Endothelial cell of umbilical vein (primary cell): ENCODE measurements at regions not wholly inside any gene's neighbourhood (a gene's known extent, or its start where the extent isn't known, plus 50 kb on each side); places are given as distances from the start of the nearest gene placed in this dataset.

ENCODE experiments used
- BruUV-seq: library from RNA; stranded (reverse); fragments of 400-500 nt; replicated peaks from 2 replicates; lab custom pipeline; 2021; lab: Mats Ljungman, UMichigan
- CTCF ChIA-PET: fragments of 300-600, 350-600 bp; sonication (Branson Sonifier 250); formaldehyde crosslinking; loops from one replicate; lab custom pipeline; 2021; ENCODE audit warnings: antibody characterized with exemption, inconsistent platforms; lab: Charles Lee
- POLR2A ChIA-PET: fragments of 300-600, 350-600 bp; sonication (Branson Sonifier 250); formaldehyde crosslinking; loops from one replicate; lab custom pipeline; 2021; ENCODE audit warnings: antibody characterized with exemption, inconsistent platforms; lab: Charles Lee
- DNase-seq: peaks from one replicate; pipeline ENCODE4 v3.0.0-alpha.2; 2011; ENCODE audit warnings: low read depth, low spot score
- FAIRE-seq: peaks from 2 replicates; lab custom pipeline; 2011; peaks lifted over from hg19 to GRCh38; lab: Jason Lieb, UNC
- H2AFZ ChIP-seq: 2 replicates; pipeline ENCODE4 v1.6.0; 2012; ENCODE audit warnings: low read depth, low read length, control low read depth, inconsistent platforms
- H3K27ac ChIP-seq: 2 replicates; pipeline ENCODE4 v1.5.1; 2011; ENCODE audit warnings: low read depth, mild to moderate bottlenecking, control low read depth, low read length, moderate library complexity; ENCODE audit not compliant: insufficient read depth
- H3K27me3 ChIP-seq, 2 experiments: 2 replicates each; pipeline versions ENCODE4 v1.6.0 to v1.6.1; 2011; ENCODE audit warnings: low read length in 2 of 2, mixed read lengths in 1 of 2; ENCODE audit not compliant: control insufficient read depth in 2 of 2, insufficient read depth in 2 of 2
- H3K36me3 ChIP-seq, 2 experiments: 2 replicates in 1 of 2; 3 replicates in 1 of 2; pipeline ENCODE4 v1.5.1; 2011; ENCODE audit warnings: low read length in 2 of 2, mild to moderate bottlenecking in 1 of 2, moderate library complexity in 1 of 2; ENCODE audit not compliant: control insufficient read depth in 2 of 2, insufficient read depth in 2 of 2; ENCODE audit errors: extremely low read depth in 1 of 2
- H3K4me1 ChIP-seq: 3 replicates; pipeline ENCODE4 v1.5.1; 2011; ENCODE audit warnings: mild to moderate bottlenecking, low read length; ENCODE audit not compliant: control insufficient read depth, insufficient read depth; ENCODE audit errors: extremely low read depth
- H3K4me2 ChIP-seq: 2 replicates; pipeline ENCODE4 v1.6.1; 2011; ENCODE audit warnings: low read length, control low read depth, mixed read lengths; ENCODE audit not compliant: insufficient read depth
- H3K4me3 ChIP-seq, 3 experiments: fragments of 200-600 bp in 1 of 3; sonication (generic), shearing (Covaris generic) in 1 of 3; replicated peaks in 1 of 3; 2 replicates each; pipeline ENCODE4 v1.5.1; 2011 to 2016; ENCODE audit warnings: control low read depth in 3 of 3, low read length in 3 of 3, mild to moderate bottlenecking in 2 of 3, inconsistent platforms in 1 of 3, low read depth in 1 of 3, moderate library complexity in 1 of 3; ENCODE audit not compliant: insufficient read depth in 1 of 3
- H3K79me2 ChIP-seq: 2 replicates; pipeline ENCODE4 v1.6.0; 2012; ENCODE audit warnings: low read length, inconsistent platforms; ENCODE audit not compliant: control insufficient read depth, insufficient read depth
- H3K9ac ChIP-seq: replicated peaks from 2 replicates; pipeline ENCODE3; 2011; ENCODE audit warnings: low read length, control low read depth; ENCODE audit not compliant: insufficient read depth; ENCODE audit errors: extremely low read depth
- H3K9me1 ChIP-seq: replicated peaks from 3 replicates; pipeline ENCODE4 v1.6.0; 2011; ENCODE audit warnings: mild to moderate bottlenecking, low read length; ENCODE audit not compliant: control insufficient read depth, insufficient read depth; ENCODE audit errors: extremely low read depth
- H3K9me3 ChIP-seq: replicated peaks from 2 replicates; pipeline ENCODE4 v1.5.1; 2012; ENCODE audit warnings: low read length, inconsistent platforms; ENCODE audit not compliant: control insufficient read depth, insufficient read depth
- H4K20me1 ChIP-seq: replicated peaks from 2 replicates; pipeline ENCODE3; 2011; ENCODE audit warnings: mild to moderate bottlenecking, low read length; ENCODE audit not compliant: control insufficient read depth, insufficient read depth; ENCODE audit errors: extremely low read depth
- EZH2 ChIP-seq: IDR thresholded peaks from 2 replicates; pipeline ENCODE4 v1.6.1; 2012; ENCODE audit warnings: borderline replicate concordance, low read depth, mild to moderate bottlenecking, moderate library complexity, low read length, inconsistent platforms; ENCODE audit not compliant: severe bottlenecking
- FOS ChIP-seq: IDR thresholded peaks from 2 replicates; pipeline ENCODE4 v1.6.1; 2011; ENCODE audit warnings: mild to moderate bottlenecking, low read length, moderate library complexity, borderline replicate concordance; ENCODE audit not compliant: insufficient read depth
- GATA2 ChIP-seq: IDR thresholded peaks from 2 replicates; pipeline ENCODE4 v1.7.0; 2011; ENCODE audit warnings: low read depth, mild to moderate bottlenecking, moderate library complexity, mixed read lengths, low read length; ENCODE audit not compliant: insufficient read length, insufficient read depth
- JUN ChIP-seq: IDR thresholded peaks from 2 replicates; pipeline ENCODE4 v1.6.1; 2011; ENCODE audit warnings: borderline replicate concordance, low read depth; ENCODE audit not compliant: insufficient read length, insufficient read depth
- MAX ChIP-seq: IDR thresholded peaks from 2 replicates; pipeline ENCODE4 v1.6.1; 2011; ENCODE audit not compliant: insufficient read depth, insufficient read length
- MYC ChIP-seq: IDR thresholded peaks from one replicate; pipeline ENCODE4 v1.6.1; 2011; ENCODE audit warnings: mild to moderate bottlenecking, low read depth, low read length
- POLR2A ChIP-seq: IDR thresholded peaks from 2 replicates; pipeline ENCODE4 v1.6.1; 2012; ENCODE audit warnings: low read depth, mild to moderate bottlenecking, control low read depth, low read length
- POLR2AphosphoS5 ChIP-seq: IDR thresholded peaks from 2 replicates; pipeline ENCODE4 v1.6.1; 2012; ENCODE audit warnings: low read depth, mild to moderate bottlenecking, control low read depth, low read length, moderate library complexity; ENCODE audit not compliant: insufficient read depth
- dilution Hi-C: fragments of 300-500 bp; cut with MboI; formaldehyde crosslinking; loops from one replicate; pipeline ENCODE4 v1.15.0; 2019; ENCODE audit warnings: low sequenced_read_pairs; ENCODE audit not compliant: extremely low pct_ligation_motif_present
- intact Hi-C: fragments of 100-400 bp; cut with micrococcal nuclease; formaldehyde crosslinking; loops from one replicate; pipeline ENCODE4 v1.10.0; 2022
- TF ChIP-seq, protein P1 (sequence below), 2 donors: IDR thresholded peaks; 1 replicate in 1 of 2; 2 replicates in 1 of 2; pipeline ENCODE4 v1.5.1; 2011; ENCODE audit warnings: low read length in 2 of 2, mild to moderate bottlenecking in 2 of 2, moderate library complexity in 2 of 2, control low read depth in 1 of 2, inconsistent platforms in 1 of 2, low read depth in 1 of 2; ENCODE audit not compliant: insufficient read depth in 1 of 2; ENCODE audit errors: extremely low read depth in 1 of 2

DNA sequence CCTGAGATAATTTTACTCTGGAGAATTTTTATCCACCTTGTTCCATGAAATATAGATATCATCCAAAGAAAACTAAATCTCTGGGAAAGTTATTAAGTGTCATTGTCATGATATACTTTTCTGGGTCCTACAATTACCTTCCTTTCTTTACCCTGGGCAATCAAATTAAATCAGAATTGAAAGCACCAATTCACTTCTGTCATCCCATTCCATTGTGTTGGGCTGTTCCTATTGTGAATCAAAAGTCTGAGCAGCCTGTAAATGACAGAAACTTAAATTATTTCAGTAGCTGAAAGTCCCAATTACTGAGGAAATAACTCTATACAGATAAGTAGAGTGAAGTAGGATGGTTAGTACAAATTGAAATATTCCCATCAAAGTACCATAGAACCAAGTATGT, 1284.2 kb downstream of the EFNB2 start:
- H3K4me2 ChIP-seq = no peak overlapping the region
- H4K20me1 ChIP-seq = no peaks in the 10 kb centered on the region
- intact Hi-C loops = no loop called here
- no peak for FAIRE-seq
- POLR2A ChIA-PET = no interaction called here
- no peaks in the 10 kb centered on the region for H3K4me1 ChIP-seq
- no peak for DNase-seq
- no peak overlapping the region for H3K27ac ChIP-seq
- H3K36me3 ChIP-seq = no peaks in the 10 kb centered on the region
- H3K79me2 ChIP-seq = no peaks in the 10 kb centered on the region
- BruUV-seq = no TSS peak
- H3K9me3 ChIP-seq = no peaks in the 10 kb centered on the region
- H3K9me1 ChIP-seq = no peaks in the 10 kb centered on the region
- CTCF ChIA-PET = no interaction called here
- dilution Hi-C loops = no loop called here
- H3K4me3 ChIP-seq = no peak overlapping the region
- H3K9ac ChIP-seq = no peak overlapping the region
- TF ChIP-seq JUN (no peak), MYC (no peak), FOS (no peak), EZH2 (no peak), GATA2 (no peak), MAX (no peak), POLR2AphosphoS5 (no peak), POLR2A (no peak)
- TF ChIP-seq, protein P1, sequence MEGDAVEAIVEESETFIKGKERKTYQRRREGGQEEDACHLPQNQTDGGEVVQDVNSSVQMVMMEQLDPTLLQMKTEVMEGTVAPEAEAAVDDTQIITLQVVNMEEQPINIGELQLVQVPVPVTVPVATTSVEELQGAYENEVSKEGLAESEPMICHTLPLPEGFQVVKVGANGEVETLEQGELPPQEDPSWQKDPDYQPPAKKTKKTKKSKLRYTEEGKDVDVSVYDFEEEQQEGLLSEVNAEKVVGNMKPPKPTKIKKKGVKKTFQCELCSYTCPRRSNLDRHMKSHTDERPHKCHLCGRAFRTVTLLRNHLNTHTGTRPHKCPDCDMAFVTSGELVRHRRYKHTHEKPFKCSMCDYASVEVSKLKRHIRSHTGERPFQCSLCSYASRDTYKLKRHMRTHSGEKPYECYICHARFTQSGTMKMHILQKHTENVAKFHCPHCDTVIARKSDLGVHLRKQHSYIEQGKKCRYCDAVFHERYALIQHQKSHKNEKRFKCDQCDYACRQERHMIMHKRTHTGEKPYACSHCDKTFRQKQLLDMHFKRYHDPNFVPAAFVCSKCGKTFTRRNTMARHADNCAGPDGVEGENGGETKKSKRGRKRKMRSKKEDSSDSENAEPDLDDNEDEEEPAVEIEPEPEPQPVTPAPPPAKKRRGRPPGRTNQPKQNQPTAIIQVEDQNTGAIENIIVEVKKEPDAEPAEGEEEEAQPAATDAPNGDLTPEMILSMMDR (IDR thresholded peaks at IDR 0.05; ENCODE audit: extremely low read depth in 1 of 2, insufficient read depth in 1 of 2, low read depth in 1 of 2, low read length in 2 of 2) = no peak
- H2AFZ ChIP-seq = no peak overlapping the region
- H3K27me3 ChIP-seq = no peaks in the 10 kb centered on the region
